Mesenchymal stem cell (in vitro differentiated cells and primary cell): ENCODE measurements at regions not wholly inside any gene's neighbourhood (a gene's known extent, or its start where the extent isn't known, plus 50 kb on each side); places are given as distances from the start of the nearest gene placed in this dataset.

ENCODE experiments used
- DNase-seq: peaks from one replicate; pipeline ENCODE4 v3.0.0-alpha.2; 2013
- H2AFZ ChIP-seq: one replicate; pipeline ENCODE4 v1.6.1; 2013; ENCODE audit warnings: low read depth, mild to moderate bottlenecking, control low read depth, inconsistent platforms, low read length, moderate library complexity
- H2AK5ac ChIP-seq: 2 replicates; pipeline ENCODE4 v1.6.1; 2013; ENCODE audit warnings: low read length, moderate library complexity, mild to moderate bottlenecking, inconsistent platforms; ENCODE audit not compliant: severe bottlenecking
- H2BK120ac ChIP-seq: one replicate; pipeline ENCODE4 v1.6.1; 2013; ENCODE audit warnings: low read depth, mild to moderate bottlenecking, inconsistent platforms, low read length, moderate library complexity
- H2BK12ac ChIP-seq, 2 experiments: one replicate each; pipeline ENCODE4 v1.6.1; 2013; ENCODE audit warnings: inconsistent platforms in 2 of 2, low read length in 2 of 2, mild to moderate bottlenecking in 2 of 2, moderate library complexity in 2 of 2, control low read depth in 1 of 2
- H2BK15ac ChIP-seq: one replicate; pipeline ENCODE4 v1.6.1; 2013; ENCODE audit warnings: mild to moderate bottlenecking, low read depth, inconsistent platforms; ENCODE audit not compliant: poor library complexity, severe bottlenecking
- H2BK5ac ChIP-seq: 2 replicates; pipeline ENCODE4 v1.6.1; 2013; ENCODE audit warnings: low read depth, mild to moderate bottlenecking, low read length, control low read depth, inconsistent platforms; ENCODE audit not compliant: poor library complexity, severe bottlenecking
- H3K14ac ChIP-seq, 2 experiments: one replicate each; pipeline ENCODE4 v1.6.1; 2013; ENCODE audit warnings: inconsistent platforms in 2 of 2, low read length in 2 of 2, control low read depth in 1 of 2, mild to moderate bottlenecking in 1 of 2, moderate library complexity in 1 of 2
- H3K18ac ChIP-seq, 2 experiments: one replicate each; pipeline ENCODE4 v1.6.1; 2013; ENCODE audit warnings: inconsistent platforms in 2 of 2, low read length in 2 of 2, control low read depth in 1 of 2, low read depth in 1 of 2, mild to moderate bottlenecking in 1 of 2
- H3K23ac ChIP-seq, 2 experiments: one replicate each; pipeline ENCODE4 v1.6.1; 2013; ENCODE audit warnings: inconsistent platforms in 2 of 2, low read length in 2 of 2, mild to moderate bottlenecking in 2 of 2, moderate library complexity in 2 of 2, control low read depth in 1 of 2
- H3K27ac ChIP-seq: 2 replicates; pipeline ENCODE4 v1.5.1; 2013; ENCODE audit warnings: mild to moderate bottlenecking, moderate library complexity, low read length, control low read depth, inconsistent platforms; ENCODE audit not compliant: poor library complexity, severe bottlenecking
- H3K27me3 ChIP-seq, 2 experiments: 2 replicates each; pipeline versions ENCODE4 v1.6.1 to v1.7.0; 2013; ENCODE audit warnings: low read length in 2 of 2, mild to moderate bottlenecking in 2 of 2, moderate library complexity in 2 of 2, control low read depth in 1 of 2, inconsistent platforms in 1 of 2; ENCODE audit not compliant: control insufficient read depth in 1 of 2, insufficient read depth in 1 of 2
- H3K36me3 ChIP-seq, 2 experiments: 2 replicates each; pipeline versions ENCODE4 v1.6.1 to v1.7.0; 2013; ENCODE audit warnings: low read length in 2 of 2, control low read depth in 1 of 2, inconsistent platforms in 1 of 2, low read depth in 1 of 2, mild to moderate bottlenecking in 1 of 2; ENCODE audit not compliant: insufficient read depth in 2 of 2, control insufficient read depth in 1 of 2
- H3K4ac ChIP-seq, 2 experiments: one replicate each; pipeline ENCODE4 v1.6.1; 2013; ENCODE audit warnings: inconsistent platforms in 2 of 2, low read length in 2 of 2, mild to moderate bottlenecking in 2 of 2, moderate library complexity in 2 of 2, control low read depth in 1 of 2, low read depth in 1 of 2
- H3K4me1 ChIP-seq: 2 replicates; pipeline ENCODE4 v1.6.1; 2013; ENCODE audit warnings: low read depth, low read length, control low read depth; ENCODE audit not compliant: control insufficient read depth, insufficient read depth
- H3K4me2 ChIP-seq: 2 replicates; pipeline ENCODE4 v1.6.1; 2013; ENCODE audit warnings: low read length, mild to moderate bottlenecking, inconsistent platforms; ENCODE audit not compliant: poor library complexity, severe bottlenecking
- H3K4me3 ChIP-seq, 2 experiments: 2 replicates each; pipeline versions ENCODE4 v1.5.1 to v1.7.0; 2013; ENCODE audit warnings: low read length in 2 of 2, mild to moderate bottlenecking in 2 of 2, control low read depth in 1 of 2, low read depth in 1 of 2; ENCODE audit not compliant: insufficient read depth in 1 of 2
- H3K79me1 ChIP-seq: replicated peaks from 2 replicates; pipeline ENCODE4 v1.6.1; 2013; ENCODE audit warnings: mild to moderate bottlenecking, control low read depth, low read length, inconsistent platforms; ENCODE audit not compliant: poor library complexity, severe bottlenecking
- H3K9ac ChIP-seq: 2 replicates; pipeline ENCODE4 v1.7.0; 2013; ENCODE audit warnings: mild to moderate bottlenecking, low read length, moderate library complexity
- H3K9me3 ChIP-seq: 2 replicates; pipeline ENCODE4 v1.7.0; 2013; ENCODE audit warnings: mild to moderate bottlenecking, low read length; ENCODE audit not compliant: control insufficient read depth
- H4K8ac ChIP-seq: one replicate; pipeline ENCODE4 v1.6.1; 2013; ENCODE audit warnings: inconsistent platforms, mild to moderate bottlenecking, low read length, moderate library complexity
- H4K91ac ChIP-seq: one replicate; pipeline ENCODE4 v1.6.1; 2013; ENCODE audit warnings: mild to moderate bottlenecking, low read length, inconsistent platforms
- WGBS: methylation state at CpG from one replicate; pipeline ENCODE4 v1.1.7; 2013; ENCODE audit warnings: mixed read lengths; 5-methylcytosine and 5-hydroxymethylcytosine counted together

GRCh38 chr12:19616781-19617180 is 177.5 kb downstream of the AEBP2 start:
- Histone ChIP-seq H4K91ac (no peak overlapping the region), H3K36me3 (peaks cover 0 to 2% of the 10 kb centered on the region in 2 experiments), H3K18ac (no peak overlapping the region), H3K27me3 (no peaks in the 10 kb centered on the region), H3K23ac (no peak overlapping the region), H3K9ac (no peak overlapping the region), H3K4me2 (no peak overlapping the region), H3K79me1 (no peaks in the 10 kb centered on the region), H2BK5ac (no peak overlapping the region), H4K8ac (no peak overlapping the region), H2AFZ (no peak overlapping the region), H2BK15ac (no peak overlapping the region), H3K4ac (no peak overlapping the region), H2AK5ac (no peak overlapping the region), H2BK12ac (no peak overlapping the region), H3K14ac (no peak overlapping the region), H3K9me3 (no peaks in the 10 kb centered on the region), H3K27ac (no peak overlapping the region), H2BK120ac (no peak overlapping the region), H3K4me3 (no peak overlapping the region), H3K4me1 (peaks cover 3% of the 10 kb centered on the region)
- DNase-seq: no peak
- WGBS: 95% methylated on average over 15 of the region's 15 CpGs

- Histone ChIP-seq H3K4me1 (peaks cover 7% of the 10 kb centered on the region), H3K9me3 (no peaks in the 10 kb centered on the region), H3K18ac (no peak overlapping the region), H3K79me1 (no peaks in the 10 kb centered on the region), H3K23ac (no peak overlapping the region), H2BK15ac (no peak overlapping the region), H2AK5ac (no peak overlapping the region), H3K4me2 (no peak overlapping the region), H2AFZ (no peak overlapping the region), H3K14ac (no peak overlapping the region), H3K27me3 (no peaks in the 10 kb centered on the region), H3K27ac (no peak overlapping the region), H3K4ac (no peak overlapping the region), H4K8ac (no peak overlapping the region), H3K4me3 (no peak overlapping the region), H3K9ac (no peak overlapping the region), H4K91ac (peak overlapping the region; percentile 43), H3K36me3 (peaks cover 0 to 2% of the 10 kb centered on the region in 2 experiments), H2BK12ac (no peak overlapping the region), H2BK120ac (no peak overlapping the region), H2BK5ac (no peak overlapping the region)
- no peak for DNase-seq
- WGBS: 95% methylated on average over 7 of the region's 7 CpGs
Observed at GRCh38 chr12:19620222-19620621, 180.9 kb downstream of the AEBP2 start.

GRCh38 chr12:19623751-19624399 is 184.6 kb downstream of the AEBP2 start:
- 95% methylated on average over 6 of the region's 9 CpGs for WGBS
- H3K9me3 ChIP-seq: no peaks in the 10 kb centered on the region
- H3K27ac ChIP-seq: peak overlapping the region; percentile 76
- no peak overlapping the region for H2BK120ac ChIP-seq
- no peak for DNase-seq
- no peak overlapping the region for H2BK12ac ChIP-seq
- no peak overlapping the region for H3K4me2 ChIP-seq
- H3K4me3 ChIP-seq: no peak overlapping the region
- no peak overlapping the region for H2BK5ac ChIP-seq
- peaks cover 0 to 2% of the 10 kb centered on the region in 2 experiments for H3K36me3 ChIP-seq
- H4K8ac ChIP-seq: no peak overlapping the region
- no peak overlapping the region for H3K9ac ChIP-seq
- no peak overlapping the region for H3K4ac ChIP-seq
- H3K4me1 ChIP-seq: peaks cover 8% of the 10 kb centered on the region
- peak overlapping the region; percentile 8 for H2AK5ac ChIP-seq
- H3K79me1 ChIP-seq: no peaks in the 10 kb centered on the region
- no peak overlapping the region for H3K14ac ChIP-seq
- H2BK15ac ChIP-seq: no peak overlapping the region
- no peak overlapping the region for H2AFZ ChIP-seq
- H3K18ac ChIP-seq: no peak overlapping the region
- H4K91ac ChIP-seq: no peak overlapping the region
- no peaks in the 10 kb centered on the region for H3K27me3 ChIP-seq
- H3K23ac ChIP-seq: no peak overlapping the region

- Histone ChIP-seq H3K9ac (no peak overlapping the region), H2BK12ac (no peak overlapping the region), H3K14ac (no peak overlapping the region), H3K36me3 (peaks cover 0 to 2% of the 10 kb centered on the region in 2 experiments), H3K18ac (no peak overlapping the region), H3K4me1 (peaks cover 8% of the 10 kb centered on the region), H3K4me2 (no peak overlapping the region), H3K27me3 (no peaks in the 10 kb centered on the region), H2AFZ (no peak overlapping the region), H3K4me3 (no peak overlapping the region), H4K8ac (no peak overlapping the region), H2AK5ac (no peak overlapping the region), H2BK120ac (no peak overlapping the region), H3K23ac (no peak overlapping the region), H4K91ac (no peak overlapping the region), H3K27ac (peak overlapping the region; percentile 76), H2BK5ac (no peak overlapping the region), H3K4ac (no peak overlapping the region), H3K79me1 (no peaks in the 10 kb centered on the region), H3K9me3 (no peaks in the 10 kb centered on the region), H2BK15ac (no peak overlapping the region)
- WGBS: 26% methylated on average over 6 of the region's 6 CpGs
- DNase-seq: peak; percentile 39
Observed at GRCh38 chr12:19624491-19624890, 185.2 kb downstream of the AEBP2 start.
